Activated effector memory CD4-positive, alpha-beta T cell treated with Interleukin-2 at 50 U/mL for 16 hours (primary cell): ENCODE measurements at regions not wholly inside any gene's neighbourhood (a gene's known extent, or its start where the extent isn't known, plus 50 kb on each side); places are given as distances from the start of the nearest gene placed in this dataset.

Experiments
- DNase-seq: peaks from one replicate; pipeline ENCODE4 v3.0.0-alpha.2; 2020

DNA sequence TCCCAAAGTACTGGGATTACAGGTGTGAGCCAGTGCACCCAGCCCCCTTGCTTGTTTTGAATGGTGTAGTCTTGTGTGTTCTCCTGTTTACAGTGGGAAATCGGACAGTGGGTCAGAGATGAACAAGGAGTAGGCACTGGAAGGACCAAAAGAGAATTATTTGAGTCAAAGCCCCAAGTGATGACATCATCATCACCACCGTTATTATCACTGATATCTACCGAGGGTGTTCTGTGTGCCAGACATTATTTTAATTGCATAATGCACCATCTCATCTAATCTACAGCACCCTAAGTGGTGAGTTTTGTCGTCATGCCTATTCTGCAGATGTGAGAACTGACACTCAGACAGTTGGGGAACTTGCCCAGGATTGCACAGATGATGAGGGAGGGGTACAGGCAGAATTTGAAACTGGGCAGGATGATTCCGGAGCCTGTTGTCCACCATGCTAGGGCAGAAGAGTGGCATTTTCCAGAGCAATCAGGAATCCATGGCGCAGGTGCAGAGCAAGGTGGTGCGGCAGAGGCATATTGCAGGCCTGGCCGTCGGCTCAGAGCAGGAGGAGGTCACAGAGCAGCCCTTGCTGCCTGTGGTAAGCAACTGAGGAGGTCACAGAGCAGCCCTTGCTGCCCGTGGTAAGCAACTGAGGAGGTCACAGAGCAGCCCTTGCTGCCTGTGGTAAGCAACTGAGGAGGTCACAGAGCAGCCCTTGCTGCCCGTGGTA is 137.0 kb upstream of the HDAC4 start:
- DNase-seq, result no peak

DNA sequence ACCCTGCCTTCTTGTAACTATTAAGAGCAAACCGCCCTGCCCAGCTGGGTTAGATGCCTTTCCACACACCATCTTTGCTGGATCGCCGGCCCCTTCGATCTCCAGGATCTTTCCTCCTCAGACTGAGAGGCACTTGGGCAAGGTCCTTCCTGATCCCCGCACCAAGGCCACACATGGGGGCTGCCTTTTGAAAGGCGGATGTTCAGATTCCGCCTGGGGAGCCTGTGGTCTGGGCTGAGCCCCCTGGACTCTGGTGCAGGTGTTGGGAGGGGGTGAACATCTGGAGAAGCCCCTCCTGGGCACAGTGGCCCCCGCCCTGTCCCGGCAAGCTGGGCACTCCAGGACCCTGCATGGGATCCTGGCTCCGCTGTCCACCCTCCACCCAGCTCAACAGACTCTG is 135.4 kb upstream of the HDAC4 start:
- no peak for DNase-seq

DNA sequence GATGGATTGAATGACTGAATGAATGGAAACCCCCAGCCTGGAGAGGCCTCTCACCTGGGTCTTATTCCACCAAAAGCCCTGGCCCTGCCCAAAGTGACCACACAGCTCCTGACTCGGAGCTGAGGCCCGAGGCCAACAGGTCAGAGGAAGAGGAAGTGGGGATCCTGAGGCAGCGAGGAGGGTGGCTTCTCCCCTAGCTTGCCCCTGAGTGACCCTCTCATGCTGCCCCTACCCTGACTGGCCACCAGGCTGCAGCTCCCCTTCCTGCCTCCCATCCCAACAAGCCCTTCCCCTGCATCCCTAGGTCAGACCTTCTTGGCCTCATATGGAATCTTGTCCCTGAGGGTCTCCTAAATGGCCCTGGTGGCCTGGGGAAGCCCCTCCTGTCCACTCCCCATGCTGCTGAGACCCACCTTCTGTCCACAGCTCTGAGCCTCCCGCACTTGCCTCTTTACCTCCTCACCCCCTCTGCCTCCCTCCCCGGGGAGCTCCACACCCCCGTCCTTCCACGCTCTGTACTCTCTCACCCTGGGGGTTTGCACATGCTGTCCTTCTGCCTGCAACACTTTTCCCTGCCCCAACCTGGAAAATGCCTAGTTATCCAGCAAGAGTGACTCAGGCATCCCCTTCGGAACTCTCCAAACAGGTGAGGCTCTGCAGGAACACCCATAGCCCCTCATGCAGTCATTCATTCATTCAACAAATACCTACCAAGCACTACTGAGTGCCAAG is 134.8 kb upstream of the HDAC4 start:
- DNase-seq, result no peak

DNA sequence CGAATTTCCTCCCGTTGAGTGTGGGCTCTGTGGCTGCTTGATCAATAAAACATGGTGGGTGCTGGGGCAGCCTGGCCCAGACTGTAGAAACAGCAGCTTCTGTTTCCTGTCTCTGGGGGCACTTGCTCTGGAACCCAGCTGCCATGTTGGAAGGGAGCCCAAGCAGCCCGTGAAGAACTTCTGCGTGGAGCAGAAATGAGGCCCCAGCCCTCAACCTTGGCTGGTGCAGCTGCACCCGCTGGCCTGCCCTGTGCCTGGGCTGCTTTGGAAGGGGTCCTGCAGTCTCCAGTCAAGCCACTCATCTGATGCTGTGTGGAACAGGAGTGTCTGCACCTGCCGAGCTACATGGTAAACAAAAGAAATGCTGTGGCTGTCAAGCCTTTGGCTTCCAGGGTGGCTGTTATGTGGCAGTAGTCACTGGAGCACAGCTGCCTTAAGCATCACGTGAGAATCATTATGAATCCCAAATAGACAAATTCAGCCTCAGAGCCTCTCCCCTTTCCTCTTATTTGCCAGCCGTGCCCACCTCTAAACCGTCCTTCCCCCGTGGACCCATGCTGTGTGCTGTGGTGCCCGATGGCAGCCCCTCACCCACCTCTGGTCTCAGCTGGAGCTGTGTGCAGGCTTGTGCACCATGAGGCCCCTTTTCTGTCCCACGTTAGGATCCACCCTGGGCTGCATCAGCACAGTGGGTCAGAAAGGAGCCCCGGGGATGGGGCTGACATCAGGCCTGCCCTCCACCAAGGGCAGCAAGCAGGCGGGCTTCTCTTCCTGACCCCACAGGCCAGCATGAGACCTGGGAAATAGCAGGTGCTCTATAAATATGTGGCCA is 134.0 kb upstream of the HDAC4 start:
- DNase-seq, result no peak

DNA sequence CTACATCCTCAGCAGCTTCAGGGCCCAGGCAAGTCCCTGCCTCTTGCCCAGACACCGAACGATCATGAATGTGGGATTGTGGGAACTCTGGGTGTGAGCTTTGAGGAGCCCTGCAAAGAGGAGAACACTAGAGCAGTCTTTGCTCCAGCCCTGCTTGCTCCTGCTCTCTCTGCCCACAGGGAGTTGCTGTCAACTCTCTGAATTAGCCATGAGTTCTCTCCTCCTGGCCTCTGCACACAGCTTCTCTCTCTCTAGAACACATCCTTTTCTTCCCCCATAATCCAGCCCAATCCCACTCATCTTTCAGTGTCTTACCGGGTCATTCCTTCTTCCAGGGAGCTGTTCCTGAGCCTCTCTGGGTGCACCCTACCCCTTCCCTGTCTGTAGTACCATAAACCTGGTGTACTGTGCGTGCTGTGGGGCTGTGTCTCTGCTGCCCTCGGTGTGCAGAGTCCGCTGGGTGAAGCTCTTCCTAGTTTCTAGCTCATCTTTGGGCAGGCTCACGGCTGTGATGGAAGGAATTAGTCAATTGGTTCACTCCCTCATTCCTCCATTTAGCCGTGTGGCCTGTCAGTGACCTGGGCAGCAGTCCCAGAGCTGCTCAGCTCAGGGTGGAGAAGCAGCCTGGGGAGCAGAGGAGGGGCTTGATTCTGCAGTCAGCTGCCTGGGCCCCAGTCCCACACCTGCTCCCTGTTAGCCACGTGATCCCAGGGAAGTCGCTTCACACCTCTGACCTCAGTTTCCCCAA is 132.9 kb upstream of the HDAC4 start:
- no peak for DNase-seq

DNA sequence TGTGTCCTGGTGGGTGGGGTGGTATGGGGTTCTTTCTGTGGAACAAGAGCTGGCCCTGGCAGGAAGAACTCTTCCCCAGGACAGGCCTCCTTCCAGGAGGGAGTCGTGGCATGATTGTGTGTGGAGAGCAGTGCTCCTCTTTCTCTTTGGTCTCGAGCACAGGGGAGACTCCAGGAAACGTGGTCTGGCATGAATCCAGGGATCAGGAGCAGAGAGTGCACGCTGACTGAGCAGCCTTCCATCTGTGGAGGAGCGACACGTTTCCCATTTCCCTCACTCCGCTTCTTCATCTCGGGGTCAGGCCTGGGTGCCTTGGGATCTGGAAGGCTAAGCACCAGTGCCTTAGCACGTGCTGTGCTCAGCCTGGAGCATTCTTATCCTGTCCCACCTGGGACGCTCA is 132.0 kb upstream of the HDAC4 start:
- no peak for DNase-seq

DNA sequence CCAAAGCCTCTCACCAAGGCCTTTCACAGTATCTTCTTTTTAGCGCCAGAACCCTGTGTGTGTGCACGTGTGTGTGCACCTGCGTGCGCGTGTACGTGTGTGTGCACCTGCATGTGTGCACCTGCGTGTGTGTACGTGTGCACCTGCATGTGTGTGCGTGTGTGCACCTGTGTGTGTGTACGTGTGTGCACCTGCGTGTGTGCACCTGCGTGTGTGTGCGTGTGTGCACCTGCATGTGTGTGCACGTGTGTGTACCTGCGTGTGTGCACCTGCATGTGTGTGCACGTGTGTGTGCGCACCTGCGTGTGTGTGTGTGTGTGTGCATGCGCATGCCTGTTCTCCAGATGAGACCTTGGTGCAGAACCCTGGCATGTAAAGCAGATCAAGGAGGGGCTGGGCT is 131.4 kb upstream of the HDAC4 start:
- DNase-seq, result no peak

DNA sequence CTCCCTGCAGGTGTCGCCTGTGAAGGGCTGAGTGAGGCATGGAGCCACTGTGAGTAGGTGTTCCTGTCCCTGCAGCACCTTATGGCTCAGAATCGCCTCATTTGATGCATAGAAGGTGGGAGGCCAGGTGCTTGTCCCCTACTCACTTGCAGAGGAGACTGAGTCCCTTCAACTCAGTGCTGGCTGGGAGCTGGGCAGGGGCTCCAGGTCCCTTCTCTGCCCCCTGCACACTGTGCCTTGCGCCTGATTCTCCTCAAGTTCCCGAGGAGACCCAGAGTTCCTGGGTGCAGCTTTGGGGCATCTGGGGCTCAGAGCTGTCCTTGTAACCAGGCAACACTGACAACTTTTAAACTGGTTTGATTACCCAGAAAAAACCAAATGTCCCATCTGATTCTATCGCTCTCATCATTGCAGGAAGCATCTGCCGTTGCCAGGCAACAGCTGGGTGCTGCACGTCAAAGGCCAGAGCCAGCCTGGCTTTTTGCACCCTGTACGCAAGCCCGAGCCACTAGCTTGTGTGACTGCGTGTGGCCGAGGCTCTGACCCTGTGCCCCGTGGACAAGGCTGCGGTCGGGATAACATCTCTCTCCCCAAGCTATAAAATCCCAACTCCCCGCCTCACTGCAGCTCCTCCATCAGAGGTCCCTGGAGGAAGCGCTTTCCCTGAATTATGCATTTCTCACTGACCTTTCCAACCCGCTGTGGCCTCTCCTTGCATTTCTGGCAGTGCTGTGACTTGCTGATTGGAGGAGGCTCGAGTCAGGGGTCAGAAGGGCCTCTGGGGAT is 130.8 kb upstream of the HDAC4 start:
- DNase-seq, result no peak

DNA sequence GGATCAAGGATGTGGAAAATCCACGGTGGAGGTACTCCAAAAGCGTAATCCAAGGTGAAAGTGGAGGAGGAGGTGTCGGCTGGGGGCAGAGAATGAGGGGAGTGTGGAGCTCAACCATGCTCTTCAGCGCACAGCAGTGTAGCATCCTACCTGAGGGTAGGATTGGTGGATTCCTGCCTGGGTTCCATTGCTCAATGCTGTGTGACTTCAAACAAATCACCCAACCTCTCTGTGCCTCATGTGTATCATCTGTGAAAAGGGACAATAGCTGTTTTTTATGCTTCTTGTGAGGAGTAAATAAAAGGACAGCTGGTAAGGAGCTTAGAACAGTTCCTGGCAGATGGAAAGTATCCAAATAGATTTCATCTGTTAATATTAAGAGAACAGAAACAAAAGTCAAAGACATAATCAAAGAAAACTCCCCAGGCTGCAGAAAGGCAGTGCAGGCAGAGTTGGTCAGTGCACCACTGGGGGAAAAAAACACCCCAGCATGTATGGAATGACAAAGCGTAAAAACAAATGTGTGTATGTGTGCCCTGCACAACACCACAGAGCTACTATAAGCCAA is 130.0 kb upstream of the HDAC4 start:
- DNase-seq, result no peak

DNA sequence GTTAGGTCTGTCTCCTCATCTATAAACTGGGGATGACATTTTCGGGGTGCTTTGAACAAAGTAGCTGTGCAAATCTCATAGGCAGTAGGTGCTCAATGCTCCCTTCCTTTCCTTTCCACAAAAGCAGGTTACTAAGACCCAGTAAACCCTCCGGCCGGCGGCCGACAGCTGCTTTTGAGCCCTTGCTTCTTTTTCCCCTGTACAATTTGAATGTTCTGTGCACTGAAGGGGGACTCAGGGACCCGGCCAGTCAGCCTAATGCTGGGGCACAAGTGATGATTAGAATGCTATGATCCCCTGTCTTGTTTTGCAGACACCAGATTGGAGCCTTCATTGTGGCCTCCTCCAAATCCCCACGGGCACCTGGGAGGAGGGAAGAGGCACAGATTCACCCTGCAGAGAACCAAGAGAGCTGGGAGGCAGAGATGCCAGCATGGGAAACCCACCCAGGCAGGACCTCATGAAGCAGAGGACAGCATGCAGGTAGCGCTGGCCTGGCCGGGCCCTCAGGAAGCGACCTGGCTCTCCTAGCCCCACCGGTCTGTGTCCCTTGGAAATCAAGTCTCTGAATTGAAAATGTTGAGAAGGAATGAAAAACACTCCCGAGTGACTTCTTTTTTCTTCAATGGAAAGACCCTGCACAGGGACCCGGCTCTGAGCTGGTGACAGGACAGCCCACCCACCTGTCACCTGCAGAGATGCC is 128.6 kb upstream of the HDAC4 start:
- no peak for DNase-seq

DNA sequence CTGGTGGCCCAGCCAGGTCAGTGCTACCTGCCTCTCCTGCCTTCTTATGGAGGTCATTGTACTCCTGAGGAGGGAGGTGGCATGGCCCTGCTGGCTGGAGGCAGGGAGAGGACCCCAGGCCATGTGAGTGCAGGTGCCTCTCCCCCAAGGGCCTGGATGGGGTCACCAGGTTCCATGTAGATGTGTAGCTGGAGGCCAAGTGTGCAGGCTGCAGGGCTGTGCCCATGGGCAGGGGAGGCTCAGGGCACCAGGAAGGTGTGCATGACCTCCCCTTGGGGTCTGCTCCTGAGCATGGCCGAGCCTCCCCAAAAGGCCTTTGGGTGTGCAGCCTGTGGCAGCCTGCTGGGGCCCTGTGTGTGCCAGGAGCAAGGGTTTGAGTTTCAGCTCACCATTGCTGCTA is 128.1 kb upstream of the HDAC4 start:
- DNase-seq, result no peak

DNA sequence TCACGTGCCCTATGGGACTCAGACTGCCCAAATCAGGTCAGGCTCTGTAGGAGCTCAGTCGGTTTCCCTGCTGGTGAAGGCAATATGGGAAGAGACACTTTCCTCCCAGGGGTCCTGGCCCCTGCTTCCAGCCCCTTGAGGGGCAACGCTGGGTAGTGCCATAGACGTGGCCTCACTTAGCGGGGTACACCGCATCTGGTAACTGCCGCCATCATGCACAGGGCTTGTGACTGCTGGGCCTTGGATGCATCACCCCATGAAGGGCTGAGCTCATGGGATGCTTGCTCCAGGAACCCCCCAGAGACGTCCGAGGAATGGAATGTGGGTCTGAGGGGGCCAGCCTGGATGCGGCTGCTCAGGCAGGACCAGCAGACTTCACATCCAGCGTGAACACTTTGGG is 127.3 kb upstream of the HDAC4 start:
- no peak for DNase-seq

DNA sequence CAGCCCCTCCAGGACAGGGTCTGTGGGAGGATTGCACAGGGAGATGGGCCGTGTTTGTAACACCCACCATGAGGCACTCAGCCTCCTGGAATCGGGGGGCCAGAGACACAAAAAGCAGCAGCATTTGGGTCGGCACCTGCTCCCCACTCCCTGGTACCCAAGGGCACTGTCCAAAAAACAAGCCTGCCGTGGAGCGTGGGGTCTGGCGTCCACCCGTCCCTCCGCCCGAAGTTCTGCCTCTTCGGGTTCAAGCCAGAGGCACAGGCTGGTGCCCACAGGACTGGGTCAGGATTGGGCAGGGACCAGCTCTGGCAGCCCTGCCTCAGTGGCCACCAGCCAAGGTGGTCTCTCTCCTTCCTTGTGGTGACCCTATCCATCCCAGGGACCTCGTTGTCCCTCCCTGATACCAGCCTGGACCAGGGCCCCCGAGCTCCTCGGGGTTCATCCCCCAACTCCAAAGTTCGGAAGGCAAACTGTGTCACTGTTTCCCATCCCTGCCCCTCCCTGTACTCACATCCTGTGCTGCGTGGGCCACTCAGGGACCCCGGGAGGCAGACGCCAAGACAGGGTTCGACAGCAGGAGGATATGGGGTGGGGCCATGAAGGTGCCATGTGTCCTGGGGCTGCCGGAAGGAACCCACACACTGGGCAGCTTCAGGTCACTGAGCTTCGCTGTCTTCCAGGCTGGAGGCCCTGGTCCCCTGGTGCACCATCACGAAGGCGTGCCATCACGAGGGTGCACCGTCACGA is 126.0 kb upstream of the HDAC4 start:
- no peak for DNase-seq

DNA sequence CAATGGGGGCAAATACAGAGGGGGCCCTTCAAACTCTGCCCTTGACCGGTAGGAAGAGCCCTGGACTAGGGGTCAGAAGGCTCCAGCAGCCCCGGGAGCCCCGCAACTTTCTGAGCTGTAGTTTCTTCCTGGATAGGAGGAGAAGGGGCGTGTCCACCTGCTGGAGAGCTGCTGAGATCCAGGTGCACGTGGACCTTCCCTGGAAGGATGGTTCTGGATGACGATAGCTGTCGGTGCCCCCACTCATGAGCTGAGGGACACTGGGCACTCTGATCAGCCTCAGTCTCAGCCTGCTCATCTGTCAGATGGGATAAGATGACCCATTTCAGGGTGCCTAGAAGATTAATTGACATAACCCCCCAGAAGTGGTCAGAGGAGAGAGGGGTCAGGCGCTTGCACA is 125.2 kb upstream of the HDAC4 start:
- no peak for DNase-seq

DNA sequence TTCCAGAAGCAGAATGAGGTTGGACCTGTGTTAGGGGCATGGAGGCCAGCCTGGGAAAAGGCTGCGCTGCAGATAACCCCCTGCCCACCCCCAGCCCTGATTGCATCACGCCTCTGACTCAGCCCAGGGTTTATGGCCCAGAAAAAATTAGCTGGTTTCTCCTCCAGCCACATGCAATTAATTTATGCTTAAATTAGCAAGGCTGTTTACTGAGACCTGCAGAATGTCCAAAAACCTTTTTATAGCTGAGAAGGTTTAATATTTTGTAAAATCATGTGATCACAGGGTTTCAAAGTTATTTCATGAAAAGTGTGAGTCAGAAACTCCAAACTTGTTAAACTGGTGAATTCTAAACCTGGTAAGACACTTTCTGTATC is 123.1 kb upstream of the HDAC4 start:
- no peak for DNase-seq

DNA sequence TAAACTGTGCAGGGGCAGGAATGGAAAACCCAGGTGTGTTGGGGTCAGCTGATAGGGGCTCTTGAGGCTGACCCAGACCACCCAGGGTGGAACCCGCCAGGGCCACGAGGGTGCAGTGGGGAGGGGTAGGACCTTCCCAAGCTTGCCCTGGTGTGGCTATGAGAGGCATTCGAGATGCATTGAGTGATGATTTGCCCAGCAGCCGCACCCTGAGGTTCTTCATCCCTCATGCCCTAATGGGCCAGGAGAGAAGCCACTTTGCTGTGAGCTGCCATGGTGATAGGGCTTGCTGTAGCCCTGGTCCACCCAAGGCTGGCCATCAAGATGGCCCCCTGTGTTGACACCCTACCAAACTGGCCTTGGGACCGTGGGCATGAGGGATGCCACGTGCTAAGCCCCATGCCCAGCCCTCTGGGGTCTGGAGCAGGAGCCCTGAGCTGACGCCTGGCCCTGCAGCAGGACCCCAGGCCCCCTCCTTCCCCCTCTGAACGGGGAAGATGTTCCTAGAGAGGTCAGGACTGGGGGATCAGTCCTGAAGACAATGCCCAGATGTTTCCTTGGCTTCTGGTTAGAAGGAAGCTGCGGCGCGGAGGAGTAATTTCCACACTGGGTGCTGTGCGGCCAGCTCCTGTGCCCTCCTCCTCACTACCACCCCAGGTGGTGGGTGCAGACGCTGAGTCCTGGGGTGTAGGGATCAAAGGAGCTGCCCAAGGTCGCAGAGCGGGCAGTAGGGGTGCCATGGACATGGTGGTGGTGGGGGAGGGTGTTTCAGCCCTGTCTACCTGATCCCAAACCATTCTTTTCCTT is 122.5 kb upstream of the HDAC4 start:
- DNase-seq, result no peak

DNA sequence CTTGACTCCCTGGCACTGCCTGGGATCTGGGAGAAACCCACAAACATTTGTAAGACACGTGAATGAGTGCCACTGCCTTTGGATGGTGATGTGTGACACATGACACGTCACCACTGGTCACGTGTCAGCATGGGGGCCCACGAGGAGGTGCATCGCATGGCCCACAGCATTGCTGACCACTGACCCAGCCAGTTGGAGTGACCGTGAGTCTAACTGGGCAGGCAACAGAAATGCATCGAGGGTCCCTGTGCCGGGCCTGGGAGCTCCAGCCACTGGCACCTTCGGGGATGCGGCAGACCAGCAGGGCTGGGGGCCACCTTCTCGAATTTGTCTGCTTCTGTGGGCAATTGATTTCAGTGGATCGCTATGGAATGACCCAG is 121.9 kb upstream of the HDAC4 start:
- DNase-seq, result no peak

DNA sequence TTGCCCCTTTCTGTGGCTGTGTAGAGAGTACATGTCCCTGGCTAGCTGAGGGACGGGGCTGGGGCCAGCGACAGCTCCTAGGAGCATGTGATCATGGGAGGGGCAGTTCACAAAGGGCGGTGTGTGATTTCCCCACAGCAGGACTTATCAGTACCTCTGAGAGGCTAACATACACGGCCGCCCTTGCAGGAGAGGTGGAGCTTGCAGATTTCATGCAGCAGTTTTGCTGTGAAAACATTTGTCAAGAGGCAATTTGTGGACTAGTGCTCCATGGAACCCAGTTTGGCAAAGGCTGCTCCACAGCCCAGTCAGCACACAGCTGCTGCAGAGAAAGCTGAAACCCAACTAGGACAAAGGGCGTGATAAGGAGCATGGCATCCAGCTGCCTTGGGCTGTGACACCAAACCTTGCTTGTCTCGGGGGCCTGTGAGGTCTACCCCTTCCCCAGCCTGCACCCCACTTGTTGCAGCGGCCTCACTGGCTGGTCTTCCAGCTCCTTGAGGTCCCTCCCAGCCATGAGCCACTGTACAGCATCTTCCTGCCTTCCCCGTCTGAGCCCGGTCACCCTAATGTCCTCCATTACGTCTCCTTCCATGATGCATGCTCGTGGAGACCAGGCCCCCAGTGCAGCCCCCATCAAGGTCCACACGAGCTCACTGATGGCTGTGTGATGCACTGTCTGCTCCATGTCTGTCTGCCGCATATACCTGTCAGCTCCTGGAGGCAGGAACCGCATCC is 121.4 kb upstream of the HDAC4 start:
- no peak for DNase-seq

DNA sequence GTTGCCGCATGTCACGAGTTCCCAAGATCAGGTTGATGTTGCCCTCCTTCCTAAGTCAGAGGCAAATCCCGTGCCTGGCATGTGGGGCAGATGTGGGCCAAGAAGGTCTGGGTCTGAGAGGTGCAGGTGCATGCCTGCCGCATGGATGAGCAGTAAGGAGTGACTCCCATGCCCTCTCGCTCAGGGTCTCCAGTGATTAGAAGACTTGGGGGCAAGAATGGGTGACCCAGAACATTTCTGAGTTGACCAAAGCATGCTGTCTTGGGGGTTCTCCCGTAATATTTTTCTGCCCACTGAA is 120.6 kb upstream of the HDAC4 start:
- DNase-seq, result no peak
